Right atrium auricular region (tissue), 2 donors: ENCODE measurements at regions not wholly inside any gene's neighbourhood (a gene's known extent, or its start where the extent isn't known, plus 50 kb on each side); places are given as distances from the start of the nearest gene placed in this dataset.

ENCODE experiments used
- DNase-seq: peaks from one replicate; pipeline ENCODE4 v3.0.0-alpha.2; 2019; ENCODE audit warnings: low spot score
- H3K27ac ChIP-seq, 2 donors: fragments of 200-600 bp; sonication (generic); 1 replicate in 1 of 2; 2 replicates in 1 of 2; pipeline ENCODE4 v1.5.1; 2016 to 2019
- H3K27me3 ChIP-seq, 2 donors: fragments of 200-600 bp; sonication (generic); one replicate each; pipeline versions ENCODE4 v1.5.1 to v1.6.0; 2017 to 2019
- H3K36me3 ChIP-seq: fragments of 200-600 bp; sonication (generic); one replicate; pipeline ENCODE4 v1.5.1; 2016
- H3K4me1 ChIP-seq, 2 donors: fragments of 200-600 bp; sonication (generic); one replicate each; pipeline versions ENCODE4 v1.5.1 to v1.6.0; 2017 to 2019
- H3K4me3 ChIP-seq, 2 donors: fragments of 200-600 bp; sonication (generic); 1 replicate in 1 of 2; 2 replicates in 1 of 2; pipeline ENCODE4 v1.5.1; 2017 to 2019; ENCODE audit warnings: mild to moderate bottlenecking in 1 of 2, moderate library complexity in 1 of 2
- H3K9me3 ChIP-seq, 2 donors: fragments of 200-600 bp; sonication (generic); one replicate each; pipeline ENCODE4 v1.5.1; 2019
- TF ChIP-seq, protein P1 (sequence below), 2 donors: fragments of 200-600 bp; sonication (generic); IDR thresholded peaks; one replicate each; pipeline ENCODE4 v1.5.1; 2019; ENCODE audit warnings: antibody characterized with exemption in 2 of 2

DNA sequence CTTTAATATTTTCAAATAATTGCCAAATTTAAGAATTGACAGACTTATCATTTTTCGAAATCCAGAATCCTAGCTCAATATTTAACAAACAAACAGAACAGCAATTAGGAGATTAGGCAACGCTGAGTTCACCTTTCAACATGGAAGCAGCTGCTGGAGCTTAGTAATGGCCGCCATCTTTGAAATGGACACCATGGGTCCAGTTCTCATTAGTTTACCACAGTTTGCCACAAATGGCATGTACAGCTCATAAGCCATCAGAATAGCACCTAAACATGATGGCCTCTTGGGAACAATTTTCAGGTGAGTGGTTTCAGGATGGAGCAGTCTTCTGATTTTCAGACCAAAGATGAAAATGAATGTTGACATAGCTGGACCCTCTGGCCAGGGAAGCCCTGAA lies 313.6 kb upstream of the OBI1 start:
- Histone ChIP-seq H3K4me1 (no peaks in the 10 kb centered on the region), H3K27me3 (no peaks in the 10 kb centered on the region), H3K4me3 (no peak overlapping the region), H3K27ac (no peak overlapping the region), H3K9me3 (no peaks in the 10 kb centered on the region), H3K36me3 (no peaks in the 10 kb centered on the region)
- TF ChIP-seq, protein P1, sequence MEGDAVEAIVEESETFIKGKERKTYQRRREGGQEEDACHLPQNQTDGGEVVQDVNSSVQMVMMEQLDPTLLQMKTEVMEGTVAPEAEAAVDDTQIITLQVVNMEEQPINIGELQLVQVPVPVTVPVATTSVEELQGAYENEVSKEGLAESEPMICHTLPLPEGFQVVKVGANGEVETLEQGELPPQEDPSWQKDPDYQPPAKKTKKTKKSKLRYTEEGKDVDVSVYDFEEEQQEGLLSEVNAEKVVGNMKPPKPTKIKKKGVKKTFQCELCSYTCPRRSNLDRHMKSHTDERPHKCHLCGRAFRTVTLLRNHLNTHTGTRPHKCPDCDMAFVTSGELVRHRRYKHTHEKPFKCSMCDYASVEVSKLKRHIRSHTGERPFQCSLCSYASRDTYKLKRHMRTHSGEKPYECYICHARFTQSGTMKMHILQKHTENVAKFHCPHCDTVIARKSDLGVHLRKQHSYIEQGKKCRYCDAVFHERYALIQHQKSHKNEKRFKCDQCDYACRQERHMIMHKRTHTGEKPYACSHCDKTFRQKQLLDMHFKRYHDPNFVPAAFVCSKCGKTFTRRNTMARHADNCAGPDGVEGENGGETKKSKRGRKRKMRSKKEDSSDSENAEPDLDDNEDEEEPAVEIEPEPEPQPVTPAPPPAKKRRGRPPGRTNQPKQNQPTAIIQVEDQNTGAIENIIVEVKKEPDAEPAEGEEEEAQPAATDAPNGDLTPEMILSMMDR (IDR thresholded peaks at IDR 0.05): no peak
- DNase-seq: no peak

DNA sequence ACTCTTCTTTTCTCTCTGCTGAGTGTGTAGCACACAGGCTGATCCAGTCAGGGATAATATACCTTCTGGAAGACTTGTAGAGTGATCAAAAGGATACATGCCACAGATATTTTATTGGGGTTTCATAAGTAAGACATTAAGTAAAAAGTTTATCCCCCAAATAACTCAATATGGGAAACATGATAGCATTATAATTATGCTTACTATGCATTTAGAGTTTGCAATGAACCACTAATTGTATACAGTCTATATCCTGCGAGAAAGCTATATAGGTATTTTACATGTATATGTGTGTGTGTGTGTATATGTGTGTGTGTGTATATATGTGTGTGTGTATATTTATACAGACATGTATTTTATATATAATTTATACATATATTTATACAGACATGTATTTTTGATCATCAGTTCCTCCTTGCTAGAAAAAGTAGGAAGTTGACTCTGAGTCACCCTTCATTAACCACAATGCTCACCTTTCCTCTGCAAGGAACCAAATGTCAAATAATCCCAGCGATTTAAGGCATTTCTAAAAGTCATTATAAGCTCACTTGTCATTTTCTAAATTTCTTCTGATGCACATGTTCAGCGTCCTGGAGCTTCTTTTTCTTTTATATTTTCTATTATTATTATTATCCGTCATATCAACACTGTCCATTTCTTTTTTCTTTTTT lies 312.5 kb upstream of the OBI1 start:
- no peaks in the 10 kb centered on the region for H3K36me3 ChIP-seq
- TF ChIP-seq, protein P1 (IDR thresholded peaks at IDR 0.05): no peak
- no peaks in the 10 kb centered on the region for H3K27me3 ChIP-seq

DNA sequence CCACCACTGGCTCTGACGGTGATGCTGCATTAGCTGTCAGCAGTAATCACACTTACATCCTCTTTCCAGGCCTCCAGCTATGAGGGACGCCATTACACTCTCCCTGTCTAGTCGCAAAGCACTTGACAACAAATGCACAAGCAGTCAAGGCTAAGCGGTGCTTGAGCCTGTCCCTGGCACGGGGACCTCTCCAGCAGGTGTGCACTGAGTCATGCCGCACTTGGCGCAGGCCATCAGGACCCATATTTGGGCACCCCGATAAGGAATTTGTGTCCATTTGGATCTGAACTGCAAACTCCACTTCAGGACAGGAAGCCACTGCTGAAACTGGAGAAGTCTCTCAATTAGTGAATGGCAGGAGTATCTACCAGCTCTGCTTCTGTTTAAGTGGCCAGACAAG lies 301.9 kb upstream of the OBI1 start:
- Histone ChIP-seq H3K4me3 (no peak overlapping the region), H3K27ac (no peak overlapping the region), H3K9me3 (no peaks in the 10 kb centered on the region), H3K27me3 (no peaks in the 10 kb centered on the region), H3K4me1 (no peaks in the 10 kb centered on the region), H3K36me3 (no peaks in the 10 kb centered on the region)
- DNase-seq: no peak
- TF ChIP-seq, protein P1 (IDR thresholded peaks at IDR 0.05): no peak

More for the DNA sequence above, 312.5 kb upstream of the OBI1 start:
- Histone ChIP-seq H3K27ac (no peak overlapping the region), H3K4me3 (no peak overlapping the region), H3K9me3 (no peaks in the 10 kb centered on the region), H3K4me1 (no peaks in the 10 kb centered on the region)
- no peak for DNase-seq

DNA sequence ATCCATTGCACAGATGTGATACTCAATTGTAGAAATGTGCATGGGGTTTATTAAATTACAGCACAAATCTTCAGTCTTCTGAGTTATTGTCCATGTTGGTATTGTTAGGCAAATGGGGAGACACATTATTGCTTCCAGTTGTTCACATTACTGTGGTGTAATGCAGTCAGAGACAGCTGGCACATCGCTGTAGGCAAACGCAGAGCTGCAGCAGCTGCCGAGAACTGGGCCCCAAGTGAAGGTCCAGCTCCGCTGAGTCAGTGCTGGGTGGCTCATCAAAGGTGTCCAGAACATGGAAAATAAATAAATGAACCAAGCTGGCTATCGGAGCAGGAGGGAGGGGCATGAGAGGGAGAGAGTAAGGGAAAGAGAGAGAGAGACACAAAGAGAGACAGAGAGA lies 299.1 kb upstream of the OBI1 start:
- Histone ChIP-seq H3K4me3 (no peak overlapping the region), H3K27ac (no peak overlapping the region), H3K4me1 (no peaks in the 10 kb centered on the region), H3K9me3 (no peaks in the 10 kb centered on the region), H3K27me3 (no peaks in the 10 kb centered on the region), H3K36me3 (no peaks in the 10 kb centered on the region)
- TF ChIP-seq, protein P1 (IDR thresholded peaks at IDR 0.05): no peak
- DNase-seq: no peak

DNA sequence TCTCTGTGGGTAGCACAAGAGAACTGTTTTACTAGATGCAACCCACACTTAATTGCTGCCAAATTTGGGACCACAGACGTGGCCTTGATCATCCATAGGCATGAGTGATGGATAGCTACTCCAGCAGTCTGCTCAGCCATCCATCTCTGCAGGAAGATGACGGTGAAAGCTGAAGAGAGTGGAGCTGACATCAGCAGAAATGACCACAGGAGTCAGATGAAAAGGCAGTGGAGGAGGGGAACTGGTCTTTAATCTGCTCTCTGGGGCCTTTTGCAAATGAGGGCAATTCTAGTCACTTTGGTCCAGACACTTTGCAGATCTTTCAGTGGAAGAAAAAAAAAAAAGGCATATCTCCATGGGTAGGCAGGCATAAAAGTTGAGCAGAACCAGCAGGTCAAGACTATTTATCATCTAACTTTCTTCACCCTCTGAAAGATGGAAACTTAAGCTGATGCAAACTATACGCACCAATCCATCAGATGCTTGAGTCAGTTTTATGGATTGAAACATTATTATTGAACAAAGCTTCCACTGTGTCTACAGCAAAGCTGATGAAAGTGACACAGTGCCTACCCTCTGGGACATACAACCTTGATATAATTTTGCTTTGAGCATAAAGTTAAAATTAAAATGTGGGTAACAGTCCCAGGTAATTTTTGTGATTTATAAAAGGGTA lies 281.6 kb upstream of the OBI1 start:
- no peaks in the 10 kb centered on the region for H3K9me3 ChIP-seq
- DNase-seq: no peak
- no peaks in the 10 kb centered on the region for H3K27me3 ChIP-seq

More for the DNA sequence above, 281.6 kb upstream of the OBI1 start:
- Histone ChIP-seq H3K27ac (no peak overlapping the region), H3K36me3 (no peaks in the 10 kb centered on the region), H3K4me1 (no peaks in the 10 kb centered on the region), H3K4me3 (no peak overlapping the region)
- TF ChIP-seq, protein P1 (IDR thresholded peaks at IDR 0.05): no peak
